Astrocyte (in vitro differentiated cells and primary cell): ENCODE measurements at regions not wholly inside any gene's neighbourhood (a gene's known extent, or its start where the extent isn't known, plus 50 kb on each side); places are given as distances from the start of the nearest gene placed in this dataset.

Source experiments
- EZH2 ChIP-seq: IDR thresholded peaks from 2 replicates; pipeline ENCODE4 v1.6.1; 2012; ENCODE audit warnings: mild to moderate bottlenecking, low read length, inconsistent platforms; ENCODE audit not compliant: insufficient read depth
- TF ChIP-seq, protein P1 (sequence below): IDR thresholded peaks from 2 replicates; pipeline ENCODE4 v1.5.1; 2011; ENCODE audit warnings: low read depth, mild to moderate bottlenecking, inconsistent platforms, low read length, moderate library complexity; ENCODE audit not compliant: insufficient read depth

DNA sequence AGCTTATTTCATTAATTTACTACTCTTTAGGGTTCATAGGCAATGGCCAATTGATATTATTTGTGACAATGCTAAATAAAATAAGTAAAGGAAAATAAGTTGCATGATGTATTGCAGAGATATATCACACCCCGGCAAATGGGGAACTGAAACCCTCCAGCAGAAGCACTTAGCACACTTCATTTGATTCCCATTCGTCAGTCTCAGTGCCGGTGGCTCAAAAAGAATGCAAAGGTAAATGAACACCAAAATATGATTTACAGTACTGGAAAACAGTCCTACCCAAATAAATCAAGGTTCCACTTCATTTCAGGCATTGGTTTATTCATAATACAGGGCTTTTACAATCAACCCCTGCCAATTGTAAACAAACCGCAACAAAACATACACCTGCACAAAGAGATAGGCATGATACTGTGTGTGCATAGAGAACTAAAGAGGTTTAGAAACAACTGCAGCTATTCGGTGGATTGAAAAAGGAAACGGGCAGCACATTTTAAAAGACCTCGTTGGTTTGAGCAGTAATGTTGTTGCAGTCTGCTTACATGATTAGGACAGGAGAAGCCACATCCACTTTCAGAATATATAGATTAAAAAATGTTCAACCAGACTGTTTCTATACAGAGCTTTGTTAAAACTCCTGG is 1019.2 kb downstream of the TTLL7 start:
- TF ChIP-seq, protein P1, sequence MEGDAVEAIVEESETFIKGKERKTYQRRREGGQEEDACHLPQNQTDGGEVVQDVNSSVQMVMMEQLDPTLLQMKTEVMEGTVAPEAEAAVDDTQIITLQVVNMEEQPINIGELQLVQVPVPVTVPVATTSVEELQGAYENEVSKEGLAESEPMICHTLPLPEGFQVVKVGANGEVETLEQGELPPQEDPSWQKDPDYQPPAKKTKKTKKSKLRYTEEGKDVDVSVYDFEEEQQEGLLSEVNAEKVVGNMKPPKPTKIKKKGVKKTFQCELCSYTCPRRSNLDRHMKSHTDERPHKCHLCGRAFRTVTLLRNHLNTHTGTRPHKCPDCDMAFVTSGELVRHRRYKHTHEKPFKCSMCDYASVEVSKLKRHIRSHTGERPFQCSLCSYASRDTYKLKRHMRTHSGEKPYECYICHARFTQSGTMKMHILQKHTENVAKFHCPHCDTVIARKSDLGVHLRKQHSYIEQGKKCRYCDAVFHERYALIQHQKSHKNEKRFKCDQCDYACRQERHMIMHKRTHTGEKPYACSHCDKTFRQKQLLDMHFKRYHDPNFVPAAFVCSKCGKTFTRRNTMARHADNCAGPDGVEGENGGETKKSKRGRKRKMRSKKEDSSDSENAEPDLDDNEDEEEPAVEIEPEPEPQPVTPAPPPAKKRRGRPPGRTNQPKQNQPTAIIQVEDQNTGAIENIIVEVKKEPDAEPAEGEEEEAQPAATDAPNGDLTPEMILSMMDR: no peak
- no peak for TF ChIP-seq EZH2
